Transverse colon (tissue), 4 donors: ENCODE measurements at regions not wholly inside any gene's neighbourhood (a gene's known extent, or its start where the extent isn't known, plus 50 kb on each side); places are given as distances from the start of the nearest gene placed in this dataset.

Experiments used
- CTCF ChIP-seq, 5 experiments: fragments of 200-600 bp in 3 of 5; fragments of 450-650 bp in 2 of 5; sonication (generic) in 3 of 5; IDR thresholded peaks; 1 replicate in 2 of 5; 2 replicates in 3 of 5; pipeline ENCODE4 v1.5.1; 2016 to 2017; ENCODE audit warnings: antibody characterized with exemption in 5 of 5, inconsistent platforms in 3 of 5, mild to moderate bottlenecking in 2 of 5, moderate library complexity in 1 of 5
- EP300 ChIP-seq: sonication (generic); formaldehyde crosslinking; IDR thresholded peaks from one replicate; pipeline ENCODE4 v1.6.1; 2017; ENCODE audit warnings: antibody characterized with exemption, low read depth
- POLR2A ChIP-seq: fragments of 450-650 bp; IDR thresholded peaks from one replicate; pipeline ENCODE4 v1.6.1; 2016; ENCODE audit warnings: antibody characterized with exemption, mild to moderate bottlenecking, moderate library complexity
- POLR2AphosphoS5 ChIP-seq, 3 donors: sonication (generic); formaldehyde crosslinking; IDR thresholded peaks; one replicate each; pipeline ENCODE4 v1.6.1; 2016; ENCODE audit warnings: antibody characterized with exemption in 3 of 3

GRCh38 chr12:25368557-25368956, 117.8 kb upstream of the KRAS start:
- TF ChIP-seq POLR2A (no peak), POLR2AphosphoS5 (IDR thresholded peaks at IDR 0.05) (no peak), CTCF (IDR thresholded peaks at IDR 0.05) (no peak), EP300 (no peak)
